GM12892 (cell line): ENCODE measurements at regions not wholly inside any gene's neighbourhood (a gene's known extent, or its start where the extent isn't known, plus 50 kb on each side); places are given as distances from the start of the nearest gene placed in this dataset.

Experiments used
- POLR2A ChIP-seq: IDR thresholded peaks from 2 replicates; pipeline ENCODE4 v1.6.1; 2011; ENCODE audit warnings: low read depth, low read length, control low read depth
- POLR2AphosphoS5 ChIP-seq: IDR thresholded peaks from 2 replicates; pipeline ENCODE4 v1.6.1; 2011; ENCODE audit warnings: low read depth, low read length, control low read depth
- TAF1 ChIP-seq: IDR thresholded peaks from 2 replicates; pipeline ENCODE4 v1.6.1; 2011; ENCODE audit warnings: low read depth, mild to moderate bottlenecking, control low read depth, low read length, borderline replicate concordance

- no peak for TF ChIP-seq POLR2AphosphoS5
- TF ChIP-seq POLR2A = no peak
- TF ChIP-seq TAF1 = no peak
Measured at GRCh38 chr14:89058697-89059096, 234.2 kb downstream of the TTC8 start.
